Chondrocyte (in vitro differentiated cells): ENCODE measurements at regions not wholly inside any gene's neighbourhood (a gene's known extent, or its start where the extent isn't known, plus 50 kb on each side); places are given as distances from the start of the nearest gene placed in this dataset.

Experiments used
- DNase-seq: peaks from one replicate; pipeline ENCODE4 v3.0.0; 2021; ENCODE audit warnings: mixed read lengths, low spot score
- H3K27ac Mint-ChIP-seq: one replicate; pipeline ENCODE4 v1.8.0; 2021; ENCODE audit warnings: mild to moderate bottlenecking, moderate library complexity, mixed read lengths; ENCODE audit not compliant: unreplicated experiment
- H3K27me3 Mint-ChIP-seq: 2 replicates; pipeline ENCODE4 v1.8.0; 2021; ENCODE audit warnings: low read depth, mixed read lengths
- H3K36me3 Mint-ChIP-seq: 2 replicates; pipeline ENCODE4 v1.8.0; 2021; ENCODE audit warnings: low read depth, mixed read lengths
- H3K4me1 Mint-ChIP-seq: 2 replicates; pipeline ENCODE4 v1.8.0; 2021; ENCODE audit warnings: low read depth, mild to moderate bottlenecking, mixed read lengths
- H3K4me3 Mint-ChIP-seq: one replicate; pipeline ENCODE4 v1.8.0; 2021; ENCODE audit warnings: mild to moderate bottlenecking, moderate library complexity, mixed read lengths; ENCODE audit not compliant: unreplicated experiment
- H3K9me3 Mint-ChIP-seq: 2 replicates; pipeline ENCODE4 v1.8.0; 2021; ENCODE audit warnings: low read depth, mixed read lengths
- CTCF ChIP-seq: fragments of 200-600 bp; sonication (generic); IDR thresholded peaks from 2 replicates; pipeline ENCODE4 v1.5.0; 2021; ENCODE audit warnings: antibody characterized with exemption, mild to moderate bottlenecking, moderate library complexity

- H3K4me1 Mint-ChIP-seq = peaks cover 4% of the 10 kb centered on the region
- TF ChIP-seq CTCF = no peak
- no peaks in the 10 kb centered on the region for H3K27me3 Mint-ChIP-seq
- H3K27ac Mint-ChIP-seq = no peak overlapping the region
- no peaks in the 10 kb centered on the region for H3K9me3 Mint-ChIP-seq
- no peaks in the 10 kb centered on the region for H3K36me3 Mint-ChIP-seq
- no peak overlapping the region for H3K4me3 Mint-ChIP-seq
- no peak for DNase-seq
Measured at GRCh38 chr1:82919837-82920236, 1079.1 kb downstream of the TTLL7 start.

GRCh38 chr1:82907313-82907712 lies 1091.6 kb downstream of the TTLL7 start:
- H3K9me3 Mint-ChIP-seq = no peaks in the 10 kb centered on the region
- DNase-seq = no peak
- no peak overlapping the region for H3K4me3 Mint-ChIP-seq
- no peaks in the 10 kb centered on the region for H3K36me3 Mint-ChIP-seq
- H3K4me1 Mint-ChIP-seq = no peaks in the 10 kb centered on the region
- no peaks in the 10 kb centered on the region for H3K27me3 Mint-ChIP-seq
- H3K27ac Mint-ChIP-seq = no peak overlapping the region
- no peak for TF ChIP-seq CTCF

GRCh38 chr1:82903626-82904025 lies 1095.3 kb downstream of the TTLL7 start:
- H3K9me3 Mint-ChIP-seq = no peaks in the 10 kb centered on the region
- no peak overlapping the region for H3K4me3 Mint-ChIP-seq
- no peaks in the 10 kb centered on the region for H3K27me3 Mint-ChIP-seq
- no peaks in the 10 kb centered on the region for H3K4me1 Mint-ChIP-seq
- no peaks in the 10 kb centered on the region for H3K36me3 Mint-ChIP-seq
- no peak for TF ChIP-seq CTCF
- H3K27ac Mint-ChIP-seq = no peak overlapping the region
- no peak for DNase-seq

DNA sequence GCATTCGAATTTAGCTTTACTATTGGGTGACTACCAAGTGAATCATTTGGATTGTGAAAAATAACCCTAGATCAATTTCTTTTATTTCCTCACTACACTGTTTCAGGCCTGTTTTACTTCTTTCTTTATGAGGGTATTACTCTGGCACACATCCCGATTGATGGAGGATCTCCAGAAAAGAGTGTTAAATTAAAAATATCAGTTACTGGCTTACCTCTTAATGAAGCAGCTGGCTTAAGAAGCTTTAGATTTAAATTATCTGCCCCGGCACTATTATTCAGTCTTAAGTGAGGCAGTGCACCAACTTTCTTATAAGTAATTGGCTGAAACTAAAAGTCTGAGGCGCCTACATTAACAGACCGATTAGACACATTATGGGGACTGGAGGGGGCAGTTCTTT lies 1097.4 kb downstream of the TTLL7 start:
- DNase-seq = no peak
- H3K4me1 Mint-ChIP-seq = no peaks in the 10 kb centered on the region
- no peaks in the 10 kb centered on the region for H3K9me3 Mint-ChIP-seq
- H3K27me3 Mint-ChIP-seq = no peaks in the 10 kb centered on the region
- H3K36me3 Mint-ChIP-seq = no peaks in the 10 kb centered on the region
- H3K4me3 Mint-ChIP-seq = no peak overlapping the region
- no peak for TF ChIP-seq CTCF
- H3K27ac Mint-ChIP-seq = no peak overlapping the region

- H3K9me3 Mint-ChIP-seq = no peaks in the 10 kb centered on the region
- no peak overlapping the region for H3K4me3 Mint-ChIP-seq
- no peak for TF ChIP-seq CTCF
Measured at GRCh38 chr1:82901118-82901517, 1097.8 kb downstream of the TTLL7 start.

More at GRCh38 chr1:82901118-82901517, 1097.8 kb downstream of the TTLL7 start:
- Mint-ChIP-seq H3K27me3 (no peaks in the 10 kb centered on the region), H3K4me1 (no peaks in the 10 kb centered on the region), H3K36me3 (no peaks in the 10 kb centered on the region), H3K27ac (no peak overlapping the region)
- no peak for DNase-seq
